HepG2 (cell line): ENCODE measurements at regions not wholly inside any gene's neighbourhood (a gene's known extent, or its start where the extent isn't known, plus 50 kb on each side); places are given as distances from the start of the nearest gene placed in this dataset.

Source experiments
- ATAC-seq: fragments of 200-7000 bp; cut with Tn5 transposase; 3 replicates; pipeline ENCODE4 v1.9.1; 2020; ENCODE audit warnings: mild to moderate bottlenecking, moderate library complexity
- BruUV-seq: library from RNA; stranded (reverse); fragments of 400-500 nt; replicated peaks from 2 replicates; lab custom pipeline; 2021; lab: Mats Ljungman, UMichigan
- CTCF ChIA-PET: fragments of 300-600 bp; formaldehyde crosslinking; extraction: SDS; loops from one replicate; lab custom pipeline; 2021; ENCODE audit warnings: low total read pairs, inconsistent platforms, low intra/inter-chr PET ratio; lab: Yijun Ruan, JAX
- POLR2A ChIA-PET: fragments of 350-600 bp; sonication (Branson Sonifier 250); formaldehyde crosslinking; loops from one replicate; lab custom pipeline; 2020; ENCODE audit warnings: antibody characterized with exemption, inconsistent platforms; lab: Yijun Ruan, JAX
- DNase-seq: peaks from one replicate; pipeline ENCODE4 v3.0.0-alpha.2; 2015; ENCODE audit warnings: low spot score
- FAIRE-seq: peaks from 3 replicates; lab custom pipeline; 2011; peaks lifted over from hg19 to GRCh38; lab: Jason Lieb, UNC
- H2AFZ ChIP-seq: one replicate; pipeline ENCODE4 v1.6.1; 2011; ENCODE audit warnings: low read length, inconsistent platforms
- H3K27ac ChIP-seq: fragments of 300-600 bp; 3 replicates; pipeline ENCODE4 v1.8.0; 2011; ENCODE audit warnings: mixed run types, mild to moderate bottlenecking, mixed read lengths, low read length, inconsistent platforms; ENCODE audit not compliant: insufficient read depth; ENCODE audit errors: extremely low read length
- H3K27me3 ChIP-seq, 2 experiments: fragments of 200-600 bp in 1 of 2; 2 replicates in 1 of 2; 3 replicates in 1 of 2; pipeline versions ENCODE4 v1.6.0 to v1.8.0; 2011; ENCODE audit warnings: low read length in 2 of 2, mild to moderate bottlenecking in 2 of 2, moderate library complexity in 2 of 2, inconsistent platforms in 1 of 2; ENCODE audit not compliant: insufficient read depth in 2 of 2, control insufficient read depth in 1 of 2
- H3K36me3 ChIP-seq, 2 experiments: fragments of 200-600 bp in 1 of 2; replicated peaks in 1 of 2; 2 replicates in 1 of 2; 3 replicates in 1 of 2; pipeline versions ENCODE4 v1.5.1 to v1.8.0; 2011; ENCODE audit warnings: low read length in 2 of 2, inconsistent platforms in 1 of 2; ENCODE audit not compliant: insufficient read depth in 2 of 2, control insufficient read depth in 1 of 2
- H3K4me1 ChIP-seq: 2 replicates; pipeline ENCODE4 v1.5.1; 2012; ENCODE audit warnings: low read length, inconsistent platforms; ENCODE audit not compliant: insufficient read depth
- H3K4me2 ChIP-seq: 2 replicates; pipeline ENCODE4 v1.6.0; 2011; ENCODE audit warnings: low read depth, low read length, inconsistent platforms
- H3K4me3 ChIP-seq, 3 experiments: fragments of 200-600 bp in 1 of 3; sonication (generic), shearing (Covaris generic) in 1 of 3; replicated peaks in 1 of 3; 2 replicates each; pipeline ENCODE4 v1.5.1; 2011 to 2016; ENCODE audit warnings: low read length in 3 of 3, inconsistent platforms in 2 of 3, low read depth in 2 of 3, mild to moderate bottlenecking in 2 of 3, control low read depth in 1 of 3, mixed read lengths in 1 of 3; ENCODE audit not compliant: insufficient read depth in 1 of 3
- H3K79me2 ChIP-seq: one replicate; pipeline ENCODE4 v1.6.1; 2011; ENCODE audit warnings: low read length, inconsistent platforms; ENCODE audit not compliant: insufficient read depth
- H3K9ac ChIP-seq: 2 replicates; pipeline ENCODE4 v1.6.0; 2011; ENCODE audit warnings: mild to moderate bottlenecking, low read depth, low read length, inconsistent platforms; ENCODE audit not compliant: insufficient read depth
- H3K9me3 ChIP-seq: 2 replicates; pipeline ENCODE4 v1.5.1; 2012; ENCODE audit warnings: mild to moderate bottlenecking, low read length
- H4K20me1 ChIP-seq: 2 replicates; pipeline ENCODE4 v1.6.0; 2011; ENCODE audit warnings: inconsistent platforms, mild to moderate bottlenecking, low read length, moderate library complexity; ENCODE audit not compliant: insufficient read depth
- ADNP ChIP-seq: sonication (generic); formaldehyde crosslinking; IDR thresholded peaks from 2 replicates; pipeline ENCODE4 v1.4.0; 2020; ENCODE audit warnings: missing genetic modification reagents
- ELK4 ChIP-seq: sonication (generic); formaldehyde crosslinking; IDR thresholded peaks from 2 replicates; pipeline ENCODE4 v1.9.0; 2021; ENCODE audit warnings: missing genetic modification reagents, borderline replicate concordance
- FOXK2 ChIP-seq: fragments of 450-650 bp; IDR thresholded peaks from 2 replicates; pipeline ENCODE4 v1.6.1; 2016
- HNRNPH1 ChIP-seq: fragments of 200-400 bp; formaldehyde crosslinking; optimal IDR thresholded peaks from 2 replicates; pipeline ENCODE3; 2017; ENCODE audit warnings: mild to moderate bottlenecking, low read depth, low read length
- MTA1 ChIP-seq: sonication (generic); formaldehyde crosslinking; IDR thresholded peaks from 2 replicates; pipeline ENCODE4 v1.4.0; 2020; ENCODE audit warnings: missing genetic modification reagents, mild to moderate bottlenecking, borderline replicate concordance
- SNAPC2 ChIP-seq: sonication (generic); formaldehyde crosslinking; IDR thresholded peaks from 2 replicates; pipeline ENCODE4 v1.8.1; 2022; ENCODE audit warnings: mild to moderate bottlenecking, missing genetic modification reagents
- YEATS2 ChIP-seq: sonication (generic); formaldehyde crosslinking; IDR thresholded peaks from 2 replicates; pipeline ENCODE4 v1.4.0; 2020; ENCODE audit warnings: missing genetic modification reagents, borderline replicate concordance
- ZNF329 ChIP-seq: sonication (generic); formaldehyde crosslinking; IDR thresholded peaks from 2 replicates; pipeline ENCODE4 v1.9.0; 2021; ENCODE audit warnings: low read depth, mild to moderate bottlenecking, missing genetic modification reagents
- ZNF33A ChIP-seq: sonication (generic); formaldehyde crosslinking; IDR thresholded peaks from 2 replicates; pipeline ENCODE4 v1.5.1; 2020; ENCODE audit warnings: missing genetic modification reagents, mild to moderate bottlenecking, moderate library complexity, borderline replicate concordance
- ZNF441 ChIP-seq: sonication (generic); formaldehyde crosslinking; IDR thresholded peaks from 2 replicates; pipeline ENCODE4 v1.7.0; 2021; ENCODE audit warnings: missing genetic modification reagents, borderline replicate concordance
- ZNF512 ChIP-seq: sonication (generic); formaldehyde crosslinking; IDR thresholded peaks from 2 replicates; pipeline ENCODE4 v1.4.0; 2020; ENCODE audit warnings: mild to moderate bottlenecking, missing genetic modification reagents
- ZNF550 ChIP-seq: sonication (generic); formaldehyde crosslinking; IDR thresholded peaks from 2 replicates; pipeline ENCODE4 v1.4.0; 2020; ENCODE audit warnings: mild to moderate bottlenecking, missing genetic modification reagents, borderline replicate concordance
- ZSCAN12 ChIP-seq: sonication (generic); formaldehyde crosslinking; IDR thresholded peaks from 2 replicates; pipeline ENCODE4 v1.9.0; 2021; ENCODE audit warnings: mild to moderate bottlenecking, missing genetic modification reagents
- WGBS: methylation state at CpG from one replicate; pipeline ENCODE4 v1.1.6; 2017; ENCODE audit warnings: low lambda C conversion rate; 5-methylcytosine and 5-hydroxymethylcytosine counted together
- in situ Hi-C: cut with HindIII; loops from 2 replicates; pipeline ENCODE4 v1.10.0; 2017; ENCODE audit warnings: low pct_unique_long_range_greater_than_20kb; ENCODE audit not compliant: extremely low pct_ligation_motif_present
- intact Hi-C: fragments of 100-400 bp; cut with micrococcal nuclease; formaldehyde crosslinking; loops from one replicate; pipeline ENCODE4 v1.10.0; 2022; ENCODE audit not compliant: unreplicated experiment

GRCh38 chr12:28948685-28949084 is 200.4 kb upstream of the FAR2 start:
- DNase-seq (no peak), FAIRE-seq (no peak), ATAC-seq (no peak)
- TF ChIP-seq ZSCAN12 (CRISPR knock-in tag) (no peak), MTA1 (CRISPR knock-in tag) (no peak), ZNF33A (CRISPR knock-in tag) (no peak)
- Histone ChIP-seq H3K36me3 (no peaks in the 10 kb centered on the region), H3K4me1 (no peaks in the 10 kb centered on the region), H3K27me3 (no peaks in the 10 kb centered on the region), H3K79me2 (no peaks in the 10 kb centered on the region), H4K20me1 (no peaks in the 10 kb centered on the region), H3K4me2 (no peak overlapping the region), H3K4me3 (no peak overlapping the region), H3K9me3 (no peaks in the 10 kb centered on the region), H3K27ac (no peak overlapping the region), H2AFZ (no peak overlapping the region), H3K9ac (no peak overlapping the region)
- BruUV-seq: no TSS peak
- 0% methylated on average over 1 of the region's 1 CpG for WGBS
- intact Hi-C loops (no loop called here), in situ Hi-C loops (no loop called here)
- ChIA-PET POLR2A (no interaction called here), CTCF (no interaction called here)

GRCh38 chr12:28949184-28949583 is 199.9 kb upstream of the FAR2 start:
- H3K27ac ChIP-seq: no peak overlapping the region
- H3K9ac ChIP-seq: no peak overlapping the region
- CTCF ChIA-PET: no interaction called here
- no peaks in the 10 kb centered on the region for H3K27me3 ChIP-seq
- H2AFZ ChIP-seq: no peak overlapping the region
- BruUV-seq: no TSS peak
- POLR2A ChIA-PET: no interaction called here
- no peak overlapping the region for H3K4me3 ChIP-seq
- intact Hi-C loops (no loop called here), in situ Hi-C loops (no loop called here)
- no peaks in the 10 kb centered on the region for H3K9me3 ChIP-seq
- no peak overlapping the region for H3K4me2 ChIP-seq
- no peaks in the 10 kb centered on the region for H3K36me3 ChIP-seq
- no peaks in the 10 kb centered on the region for H4K20me1 ChIP-seq
- WGBS: 5% methylated on average over 1 of the region's 1 CpG
- no peak for FAIRE-seq
- ATAC-seq: no peak
- no peak for DNase-seq
- no peaks in the 10 kb centered on the region for H3K79me2 ChIP-seq
- no peaks in the 10 kb centered on the region for H3K4me1 ChIP-seq
- TF ChIP-seq ZNF329 (CRISPR knock-in tag): no peak
- no peak for TF ChIP-seq ZNF550 (CRISPR knock-in tag)
- no peak for TF ChIP-seq ZNF441 (CRISPR knock-in tag)
- TF ChIP-seq ADNP (CRISPR knock-in tag): no peak
- no peak for TF ChIP-seq FOXK2
- TF ChIP-seq SNAPC2 (CRISPR knock-in tag): no peak
- TF ChIP-seq HNRNPH1: no peak
- no peak for TF ChIP-seq YEATS2 (CRISPR knock-in tag)
- TF ChIP-seq ELK4 (CRISPR knock-in tag): no peak
- TF ChIP-seq ZNF512: no peak
